ENCODE measurements at regions not wholly inside any gene's neighbourhood (a gene's known extent, or its start where the extent isn't known, plus 50 kb on each side); places are given as distances from the start of the nearest gene placed in this dataset.
"Not testable (repeated sequence)": the region's sequence is repeated elsewhere in the genome, so short reads cannot be mapped to it uniquely, and the experiment has no call there.

DNA sequence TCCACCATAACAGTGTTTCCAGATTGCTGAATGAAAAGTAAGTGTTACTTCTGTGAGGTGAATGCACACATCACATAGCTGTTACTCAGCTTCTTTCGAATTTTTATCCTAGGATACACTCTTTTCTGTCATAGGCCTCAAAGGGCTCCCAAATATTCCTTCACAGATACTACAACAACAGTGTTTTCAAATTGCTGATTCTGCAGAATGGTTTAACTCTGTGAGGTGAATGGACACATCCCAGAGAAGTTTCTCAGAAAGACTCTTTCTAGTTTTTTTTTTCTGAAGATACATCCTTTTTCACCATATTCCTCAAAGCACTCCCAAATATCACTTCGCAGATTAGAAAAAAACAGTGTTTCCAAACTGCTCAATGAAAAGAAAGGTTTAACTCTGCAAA is 221.1 kb downstream of the OR4A5 start:
- DNase-seq (ENCODE audit: low read depth in 1 of 2, low spot score in 1 of 2): no peak
- in situ Hi-C loops (cut with HindIII; ENCODE audit: low pct_unique_long_range_greater_than_20kb, low sequenced_read_pairs): no loop called here
- TF ChIP-seq JUND (IDR thresholded peaks at IDR 0.05; ENCODE audit: low read depth): no peak

GRCh38 chr11:54930930-54931329 is 224.3 kb downstream of the OR4A5 start:
- no peak for TF ChIP-seq JUND (IDR thresholded peaks at IDR 0.05; ENCODE audit: low read depth)
- in situ Hi-C loops (cut with HindIII; ENCODE audit: low pct_unique_long_range_greater_than_20kb, low sequenced_read_pairs): no loop called here
- no peak for DNase-seq (ENCODE audit: low read depth in 1 of 2, low spot score in 1 of 2)

DNA sequence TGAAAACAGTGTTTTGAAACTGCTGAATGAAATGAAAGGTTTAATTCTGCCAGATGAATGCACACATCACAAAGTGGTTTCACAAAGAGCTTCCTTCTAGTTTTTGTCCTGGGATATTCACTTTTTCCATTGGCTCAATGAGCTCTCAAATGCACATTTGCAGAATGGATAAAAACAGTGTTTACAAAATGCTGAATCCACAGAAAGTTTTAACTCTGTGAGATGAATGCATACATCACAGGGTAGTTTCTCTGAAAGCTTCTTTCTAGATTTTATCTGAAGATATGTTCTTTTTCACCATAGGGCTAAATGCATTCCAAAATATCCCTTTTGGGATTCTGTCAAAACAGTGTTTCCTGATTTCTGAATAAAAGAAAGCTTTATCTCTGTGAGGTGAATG is 237.6 kb downstream of the OR4A5 start:
- no peak for DNase-seq (ENCODE audit: low read depth in 1 of 2, low spot score in 1 of 2)
- in situ Hi-C loops (cut with HindIII; ENCODE audit: low pct_unique_long_range_greater_than_20kb, low sequenced_read_pairs): no loop called here
- TF ChIP-seq JUND (IDR thresholded peaks at IDR 0.05; ENCODE audit: low read depth): no peak

DNA sequence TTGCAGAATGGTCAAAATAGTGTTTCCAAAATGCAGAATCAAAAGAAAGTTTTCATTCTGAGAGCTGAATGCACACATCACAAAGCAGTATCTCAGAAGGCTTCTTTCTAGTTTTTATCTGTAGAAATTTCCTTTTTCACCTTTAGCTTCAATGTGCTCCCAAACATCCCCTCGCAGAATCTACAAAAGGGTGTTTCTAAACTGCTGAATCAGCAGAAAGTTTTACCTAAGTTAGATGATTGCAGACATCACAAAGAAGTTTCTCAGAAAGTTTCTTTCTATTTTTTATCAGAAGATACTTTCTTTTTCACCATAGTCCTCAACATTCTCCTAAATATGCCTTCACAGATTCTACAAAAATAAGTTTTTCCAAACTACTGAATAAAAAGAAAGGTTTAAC is 239.8 kb downstream of the OR4A5 start:
- no peak for DNase-seq (ENCODE audit: low read depth in 1 of 2, low spot score in 1 of 2)
- no peak for TF ChIP-seq JUND (IDR thresholded peaks at IDR 0.05; ENCODE audit: low read depth)
- in situ Hi-C loops (cut with HindIII; ENCODE audit: low pct_unique_long_range_greater_than_20kb, low sequenced_read_pairs): no loop called here

- DNase-seq (ENCODE audit: low read depth in 1 of 2, low spot score in 1 of 2); in situ Hi-C loops (cut with HindIII; ENCODE audit: low pct_unique_long_range_greater_than_20kb, low sequenced_read_pairs): not testable (repeated sequence)
Measured at GRCh38 chr11:54947175-54947574, 240.5 kb downstream of the OR4A5 start.

DNA sequence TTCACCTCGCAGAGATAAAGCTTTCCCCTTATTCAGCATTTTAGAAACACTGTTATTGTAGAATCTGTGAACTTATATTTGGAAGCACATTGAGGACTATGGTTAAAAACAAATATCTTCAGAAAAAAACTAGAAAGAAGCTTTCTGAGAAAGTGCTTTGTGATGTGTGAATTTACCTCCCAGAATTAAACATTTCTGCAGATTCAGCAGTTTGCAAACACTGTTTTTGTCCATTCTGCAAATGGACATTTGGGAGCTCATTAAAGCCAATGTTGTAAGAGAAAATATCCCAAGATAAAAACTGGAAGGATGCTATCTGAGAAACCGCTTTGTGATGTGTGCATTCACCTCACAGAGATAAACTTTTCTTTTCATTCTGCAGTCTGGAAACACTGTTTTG is 272.7 kb downstream of the OR4A5 start:
- TF ChIP-seq JUND (IDR thresholded peaks at IDR 0.05; ENCODE audit: low read depth): no peak
- DNase-seq (ENCODE audit: low read depth in 1 of 2, low spot score in 1 of 2): no peak
- in situ Hi-C loops (cut with HindIII; ENCODE audit: low pct_unique_long_range_greater_than_20kb, low sequenced_read_pairs): no loop called here

DNA sequence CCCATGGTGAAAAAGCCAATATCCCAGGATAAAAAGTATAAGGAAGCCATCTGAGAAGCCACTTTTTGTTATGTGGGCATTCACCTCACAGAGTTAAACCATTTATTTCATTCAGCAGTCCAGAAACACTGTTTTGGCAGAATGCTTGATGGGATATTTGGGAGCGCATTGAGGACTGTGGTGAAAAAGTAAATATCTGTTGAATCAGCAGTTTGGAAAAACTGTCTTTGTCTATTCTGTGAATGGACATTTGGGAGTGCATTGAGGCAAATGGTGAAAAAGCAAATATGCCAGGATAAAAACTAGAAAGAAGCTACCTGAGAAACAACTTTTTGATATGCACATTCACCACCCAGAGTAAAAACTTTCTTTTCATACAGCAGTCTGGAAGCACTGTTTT is 276.2 kb upstream of the TRIM48 start:
- no peak for TF ChIP-seq JUND (IDR thresholded peaks at IDR 0.05; ENCODE audit: low read depth)
- no peak for DNase-seq (ENCODE audit: low read depth in 1 of 2, low spot score in 1 of 2)
- in situ Hi-C loops (cut with HindIII; ENCODE audit: low pct_unique_long_range_greater_than_20kb, low sequenced_read_pairs): no loop called here

DNA sequence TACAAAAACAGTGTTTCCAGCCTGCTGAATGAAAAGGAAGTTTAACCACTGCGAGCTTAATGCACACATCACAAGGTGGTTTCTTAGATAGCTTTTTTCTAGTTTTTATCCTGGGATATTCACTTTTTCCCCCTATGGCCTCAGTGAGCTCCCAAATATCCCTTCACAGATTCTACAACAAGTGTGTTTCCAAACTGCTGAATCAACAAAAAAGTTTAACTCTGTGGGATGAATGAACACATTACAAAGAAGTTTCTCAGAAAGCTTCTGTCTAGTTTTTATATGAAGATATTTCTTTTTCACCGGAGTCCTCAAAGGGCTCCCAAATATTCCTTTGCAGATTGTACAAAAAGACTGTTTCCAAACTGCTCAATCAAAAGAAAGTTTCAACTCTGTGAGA is 233.1 kb upstream of the TRIM48 start:
- in situ Hi-C loops (cut with HindIII; ENCODE audit: low pct_unique_long_range_greater_than_20kb, low sequenced_read_pairs): not testable (repeated sequence)

GRCh38 chr11:55054723-55055122 is 207.2 kb upstream of the TRIM48 start:
- no peak for TF ChIP-seq JUND (IDR thresholded peaks at IDR 0.05; ENCODE audit: low read depth)
- in situ Hi-C loops (cut with HindIII; ENCODE audit: low pct_unique_long_range_greater_than_20kb, low sequenced_read_pairs): no loop called here
- DNase-seq (ENCODE audit: low read depth in 1 of 2, low spot score in 1 of 2): no peak

More for the DNA sequence above, 233.1 kb upstream of the TRIM48 start:
- not testable (repeated sequence) for DNase-seq (ENCODE audit: low read depth in 1 of 2, low spot score in 1 of 2)

- DNase-seq (ENCODE audit: low read depth in 1 of 2, low spot score in 1 of 2); in situ Hi-C loops (cut with HindIII; ENCODE audit: low pct_unique_long_range_greater_than_20kb, low sequenced_read_pairs): not testable (repeated sequence)
Measured at GRCh38 chr11:55084588-55084987, 177.4 kb upstream of the TRIM48 start.

GRCh38 chr11:55106391-55106790 is 155.6 kb upstream of the TRIM48 start:
- in situ Hi-C loops (cut with HindIII; ENCODE audit: low pct_unique_long_range_greater_than_20kb, low sequenced_read_pairs): no loop called here
- TF ChIP-seq JUND (IDR thresholded peaks at IDR 0.05; ENCODE audit: low read depth): no peak
- DNase-seq (ENCODE audit: low read depth in 1 of 2, low spot score in 1 of 2): peak in 1 of 2 experiments; percentile 3
